ENCODE measurements at regions not wholly inside any gene's neighbourhood (a gene's known extent, or its start where the extent isn't known, plus 50 kb on each side); places are given as distances from the start of the nearest gene placed in this dataset.

DNA sequence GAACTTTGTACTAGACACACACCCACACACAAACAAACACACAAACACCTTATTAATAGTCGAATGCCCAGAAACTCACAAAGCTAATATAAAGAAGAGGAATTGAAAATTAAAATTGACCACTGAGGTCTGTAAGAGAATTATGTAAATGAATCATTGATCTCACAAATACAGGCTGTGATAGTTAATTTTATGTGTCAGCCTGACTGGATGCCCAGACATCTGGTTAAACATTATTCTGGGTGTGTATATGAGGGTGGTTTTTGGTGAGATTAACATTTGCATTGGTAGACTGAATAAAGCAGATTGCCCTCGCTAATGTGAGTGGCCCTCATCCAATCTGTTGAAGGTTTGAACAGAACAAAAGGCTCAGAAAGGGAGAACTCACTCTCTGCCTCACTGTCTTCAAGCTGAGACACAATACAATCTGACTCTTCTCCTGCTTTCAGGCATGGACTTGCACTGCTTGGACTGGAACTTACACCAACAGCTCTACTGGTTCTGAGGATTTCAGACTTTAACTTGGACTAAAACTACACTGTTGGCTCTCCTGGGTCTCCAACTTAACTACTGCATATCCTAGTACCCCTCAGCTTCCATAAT is 199.4 kb upstream of the TTC14 start:
- no peak overlapping the region for H3K4me3 ChIP-seq (ENCODE audit: low read depth, low read length)

DNA sequence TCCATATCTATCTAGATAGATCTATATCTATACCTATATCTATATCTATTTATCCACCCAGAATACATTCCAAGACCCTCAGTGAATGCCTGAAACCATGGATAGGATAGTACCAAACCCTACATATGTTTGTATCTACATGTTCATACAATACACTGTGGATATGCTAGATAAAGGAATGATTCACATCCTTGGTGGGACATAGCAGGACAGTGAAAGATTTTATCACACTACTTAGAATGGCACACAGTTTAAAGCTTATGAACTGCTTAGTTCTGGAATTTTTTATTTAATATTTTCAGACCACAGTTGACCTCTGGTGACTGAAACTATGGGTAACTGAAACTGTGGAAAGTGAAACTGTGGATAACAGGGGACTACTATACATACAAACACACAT is 198.8 kb upstream of the TTC14 start:
- Histone ChIP-seq H3K4me3 (ENCODE audit: low read depth, low read length) (no peak overlapping the region), H3K36me3 (ENCODE audit: control insufficient read depth, insufficient read depth, low read length) (no peaks in the 10 kb centered on the region), H3K27me3 (ENCODE audit: control insufficient read depth, insufficient read depth, low read length) (no peaks in the 10 kb centered on the region)
- TF ChIP-seq, protein P1, sequence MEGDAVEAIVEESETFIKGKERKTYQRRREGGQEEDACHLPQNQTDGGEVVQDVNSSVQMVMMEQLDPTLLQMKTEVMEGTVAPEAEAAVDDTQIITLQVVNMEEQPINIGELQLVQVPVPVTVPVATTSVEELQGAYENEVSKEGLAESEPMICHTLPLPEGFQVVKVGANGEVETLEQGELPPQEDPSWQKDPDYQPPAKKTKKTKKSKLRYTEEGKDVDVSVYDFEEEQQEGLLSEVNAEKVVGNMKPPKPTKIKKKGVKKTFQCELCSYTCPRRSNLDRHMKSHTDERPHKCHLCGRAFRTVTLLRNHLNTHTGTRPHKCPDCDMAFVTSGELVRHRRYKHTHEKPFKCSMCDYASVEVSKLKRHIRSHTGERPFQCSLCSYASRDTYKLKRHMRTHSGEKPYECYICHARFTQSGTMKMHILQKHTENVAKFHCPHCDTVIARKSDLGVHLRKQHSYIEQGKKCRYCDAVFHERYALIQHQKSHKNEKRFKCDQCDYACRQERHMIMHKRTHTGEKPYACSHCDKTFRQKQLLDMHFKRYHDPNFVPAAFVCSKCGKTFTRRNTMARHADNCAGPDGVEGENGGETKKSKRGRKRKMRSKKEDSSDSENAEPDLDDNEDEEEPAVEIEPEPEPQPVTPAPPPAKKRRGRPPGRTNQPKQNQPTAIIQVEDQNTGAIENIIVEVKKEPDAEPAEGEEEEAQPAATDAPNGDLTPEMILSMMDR (IDR thresholded peaks at IDR 0.05; ENCODE audit: insufficient read depth, low read length, poor library complexity, severe bottlenecking): no peak
- no peak for DNase-seq (ENCODE audit: low read depth)

More for the DNA sequence above, 199.4 kb upstream of the TTC14 start:
- no peak for DNase-seq (ENCODE audit: low read depth)
- Histone ChIP-seq H3K27me3 (ENCODE audit: control insufficient read depth, insufficient read depth, low read length) (no peaks in the 10 kb centered on the region), H3K36me3 (ENCODE audit: control insufficient read depth, insufficient read depth, low read length) (no peaks in the 10 kb centered on the region)
- TF ChIP-seq, protein P1 (IDR thresholded peaks at IDR 0.05; ENCODE audit: insufficient read depth, low read length, poor library complexity, severe bottlenecking): no peak

DNA sequence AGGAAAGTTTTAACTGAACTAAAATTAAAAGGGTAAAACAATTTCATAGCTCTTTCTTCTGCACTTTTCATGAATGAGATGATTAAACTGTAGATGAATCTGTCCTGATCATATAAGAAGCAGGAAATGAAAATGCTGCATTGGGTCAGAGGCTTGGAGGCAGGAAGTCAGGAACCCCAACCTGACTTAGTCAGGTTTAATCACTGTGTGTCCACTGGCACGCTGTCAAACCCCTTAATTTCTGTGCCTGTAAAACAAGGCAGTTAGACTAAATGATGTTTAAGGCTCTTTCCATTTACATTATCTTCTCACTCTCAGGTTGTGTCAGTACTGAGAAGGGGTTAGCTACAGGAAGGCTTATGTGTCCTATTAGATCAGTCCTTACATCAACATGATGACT is 193.3 kb upstream of the TTC14 start:
- no peaks in the 10 kb centered on the region for H3K27me3 ChIP-seq (ENCODE audit: control insufficient read depth, insufficient read depth, low read length)
- no peak for DNase-seq (ENCODE audit: low read depth)
- no peak overlapping the region for H3K4me3 ChIP-seq (ENCODE audit: low read depth, low read length)
- TF ChIP-seq, protein P1 (IDR thresholded peaks at IDR 0.05; ENCODE audit: insufficient read depth, low read length, poor library complexity, severe bottlenecking): no peak
- H3K36me3 ChIP-seq (ENCODE audit: control insufficient read depth, insufficient read depth, low read length): no peaks in the 10 kb centered on the region

DNA sequence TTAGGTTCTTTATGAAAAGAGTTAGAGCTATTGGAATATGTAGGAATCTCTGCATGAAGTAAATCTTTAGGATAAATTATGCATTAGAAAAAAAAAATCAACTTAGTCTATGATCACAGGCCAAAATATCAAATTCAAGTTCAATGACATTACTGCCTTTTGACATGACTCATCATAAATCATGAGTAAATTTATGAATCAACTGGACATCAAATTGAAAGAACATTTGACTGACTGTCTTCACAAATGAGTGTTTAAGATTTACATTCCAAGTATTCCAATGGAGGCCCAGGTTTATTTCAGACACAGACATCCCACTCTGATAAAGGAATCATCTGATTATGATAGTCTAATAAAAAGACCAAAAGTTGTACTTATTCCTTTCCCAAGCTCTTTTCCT is 192.8 kb upstream of the TTC14 start:
- Histone ChIP-seq H3K4me3 (ENCODE audit: low read depth, low read length) (no peak overlapping the region), H3K36me3 (ENCODE audit: control insufficient read depth, insufficient read depth, low read length) (no peaks in the 10 kb centered on the region), H3K27me3 (ENCODE audit: control insufficient read depth, insufficient read depth, low read length) (no peaks in the 10 kb centered on the region)
- TF ChIP-seq, protein P1 (IDR thresholded peaks at IDR 0.05; ENCODE audit: insufficient read depth, low read length, poor library complexity, severe bottlenecking): no peak
- no peak for DNase-seq (ENCODE audit: low read depth)

DNA sequence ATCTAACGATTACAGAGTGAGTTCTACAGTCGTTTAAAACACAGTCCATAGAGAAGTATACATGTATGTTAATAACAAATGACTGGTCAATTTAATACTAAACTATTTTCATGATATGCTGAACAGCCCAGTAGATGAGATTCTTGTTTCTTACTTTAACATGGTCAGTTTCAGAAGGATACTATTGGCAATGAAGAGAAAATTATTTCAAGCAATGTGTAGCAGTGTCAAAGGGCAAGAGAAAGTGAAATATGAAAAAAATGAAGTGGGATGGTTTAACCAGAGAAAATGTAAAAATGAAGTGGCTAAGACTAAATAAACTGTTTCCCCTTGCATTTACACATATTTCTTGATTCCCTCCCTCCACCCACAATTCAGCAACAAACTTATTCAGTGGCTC is 192.1 kb upstream of the TTC14 start:
- TF ChIP-seq, protein P1 (IDR thresholded peaks at IDR 0.05; ENCODE audit: insufficient read depth, low read length, poor library complexity, severe bottlenecking): no peak
- Histone ChIP-seq H3K27me3 (ENCODE audit: control insufficient read depth, insufficient read depth, low read length) (no peaks in the 10 kb centered on the region), H3K4me3 (ENCODE audit: low read depth, low read length) (no peak overlapping the region), H3K36me3 (ENCODE audit: control insufficient read depth, insufficient read depth, low read length) (no peaks in the 10 kb centered on the region)
- no peak for DNase-seq (ENCODE audit: low read depth)

DNA sequence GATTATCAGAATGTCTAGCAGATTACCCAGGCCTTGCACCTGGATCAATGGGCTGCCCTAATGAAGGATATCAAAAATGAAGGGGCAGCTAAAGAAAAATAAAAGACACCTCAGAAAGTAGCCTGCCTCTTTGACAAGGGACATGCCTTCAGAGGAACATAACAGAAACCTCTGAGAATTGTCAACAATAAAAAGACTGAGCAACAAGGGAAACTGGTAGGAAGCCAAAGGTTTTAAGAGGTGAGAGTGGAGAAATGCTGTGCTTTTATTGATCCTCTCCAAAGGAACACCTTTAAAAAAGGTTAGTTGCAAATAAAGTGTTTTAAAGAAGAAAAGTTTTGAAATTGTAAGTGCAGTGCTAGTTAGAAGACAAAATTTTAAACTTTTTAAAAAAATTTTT is 187.8 kb upstream of the TTC14 start:
- no peaks in the 10 kb centered on the region for H3K27me3 ChIP-seq (ENCODE audit: control insufficient read depth, insufficient read depth, low read length)
- DNase-seq (ENCODE audit: low read depth): no peak
- H3K4me3 ChIP-seq (ENCODE audit: low read depth, low read length): no peak overlapping the region
- no peaks in the 10 kb centered on the region for H3K36me3 ChIP-seq (ENCODE audit: control insufficient read depth, insufficient read depth, low read length)
- TF ChIP-seq, protein P1 (IDR thresholded peaks at IDR 0.05; ENCODE audit: insufficient read depth, low read length, poor library complexity, severe bottlenecking): no peak

All from kidney epithelial cell (primary cell).